Lung (tissue), 11 donors: ENCODE measurements at regions not wholly inside any gene's neighbourhood (a gene's known extent, or its start where the extent isn't known, plus 50 kb on each side); places are given as distances from the start of the nearest gene placed in this dataset.

Experiments used
- ATAC-seq: fragments of 200-7000 bp; cut with Tn5 transposase; one replicate; pipeline ENCODE4 v1.9.1; 2020; ENCODE audit warnings: moderate number of reproducible peaks; ENCODE audit not compliant: insufficient read depth, low FRiP score
- DNase-seq, 3 donors: peaks; one replicate each; pipeline ENCODE4 v3.0.0-alpha.2; 2013 to 2017
- H3K27ac ChIP-seq, 2 donors: one replicate each; pipeline ENCODE4 v1.5.1; 2013; ENCODE audit warnings: mild to moderate bottlenecking in 2 of 2, moderate library complexity in 2 of 2, control low read depth in 1 of 2, inconsistent platforms in 1 of 2, low read depth in 1 of 2, low read length in 1 of 2
- H3K27me3 ChIP-seq, 3 donors: one replicate each; pipeline ENCODE4 v1.5.1; 2013; ENCODE audit warnings: low read length in 2 of 3; ENCODE audit not compliant: control insufficient read depth in 3 of 3, insufficient read depth in 3 of 3
- H3K36me3 ChIP-seq, 4 donors: one replicate each; pipeline ENCODE4 v1.5.1; 2013; ENCODE audit warnings: low read length in 4 of 4, mild to moderate bottlenecking in 1 of 4, moderate library complexity in 1 of 4; ENCODE audit not compliant: control insufficient read depth in 4 of 4, insufficient read depth in 4 of 4
- H3K4me1 ChIP-seq, 5 donors: one replicate each; pipeline ENCODE4 v1.5.1; 2013; ENCODE audit warnings: low read length in 5 of 5, mild to moderate bottlenecking in 2 of 5, moderate library complexity in 1 of 5; ENCODE audit not compliant: control insufficient read depth in 5 of 5, insufficient read depth in 5 of 5
- H3K4me3 ChIP-seq: one replicate; pipeline ENCODE4 v1.5.1; 2013; ENCODE audit warnings: mild to moderate bottlenecking, control low read depth, moderate library complexity
- H3K9ac ChIP-seq, 2 donors: one replicate each; pipeline ENCODE4 v1.5.1; 2013; ENCODE audit warnings: low read length in 2 of 2, control low read depth in 1 of 2; ENCODE audit not compliant: insufficient read depth in 1 of 2
- H3K9me3 ChIP-seq, 4 donors: one replicate each; pipeline ENCODE4 v1.5.1; 2013; ENCODE audit warnings: low read length in 3 of 4, mild to moderate bottlenecking in 1 of 4, moderate library complexity in 1 of 4; ENCODE audit not compliant: control insufficient read depth in 4 of 4, insufficient read depth in 3 of 4
- WGBS, 2 donors: extraction: QIAGEN DNeasy Blood & Tissue Kit; methylation state at CpG; one replicate each; pipeline ENCODE4 v1.1.7; 2013; 5-methylcytosine and 5-hydroxymethylcytosine counted together
- TF ChIP-seq, protein P1 (sequence below): IDR thresholded peaks from 2 replicates; pipeline ENCODE4 v1.5.1; 2012; ENCODE audit warnings: mild to moderate bottlenecking; ENCODE audit errors: control extremely low read depth, extremely low read depth
- donor health status: control.
- donor health status: control.
- donor health status: Bipolar disorder and iron deficiency.
- donor health status: healthy.
- donor health status: DM: yes; HTN: yes; CAD: no.

DNA sequence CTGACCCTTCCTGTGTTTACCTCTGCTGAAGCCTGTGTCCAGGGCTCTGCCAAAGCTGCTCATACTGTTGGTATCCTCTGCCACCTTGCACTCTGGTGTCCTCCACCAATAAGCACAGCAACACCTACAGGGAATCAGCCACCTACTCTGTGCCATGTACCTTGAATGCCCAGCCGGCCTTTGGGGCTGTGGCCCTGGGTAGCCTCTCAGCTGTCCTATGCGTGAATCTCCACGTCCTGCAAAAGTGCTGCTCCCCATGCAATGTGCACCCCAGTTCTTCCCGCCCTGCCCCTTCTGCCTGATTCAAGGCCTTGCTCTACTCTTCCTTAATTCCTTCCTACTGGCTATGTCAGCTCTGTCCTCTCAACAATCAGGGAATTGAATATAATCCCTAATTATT lies 506.5 kb downstream of the ARHGEF28 start:
- WGBS, 2 donors: 98 to 100% methylated on average over 4 of the region's 4 CpGs
- Histone ChIP-seq H3K36me3 (no peaks in the 10 kb centered on the region), H3K9ac (no peak overlapping the region), H3K9me3 (peaks cover 0 to 2% (median 0%) of the 10 kb centered on the region in 4 donors), H3K27ac (no peak overlapping the region), H3K4me1 (peaks cover 0 to 11% (median 4%) of the 10 kb centered on the region in 5 donors), H3K27me3 (no peaks in the 10 kb centered on the region), H3K4me3 (no peak overlapping the region)
- ATAC-seq: no peak
- DNase-seq: no peak
- TF ChIP-seq, protein P1, sequence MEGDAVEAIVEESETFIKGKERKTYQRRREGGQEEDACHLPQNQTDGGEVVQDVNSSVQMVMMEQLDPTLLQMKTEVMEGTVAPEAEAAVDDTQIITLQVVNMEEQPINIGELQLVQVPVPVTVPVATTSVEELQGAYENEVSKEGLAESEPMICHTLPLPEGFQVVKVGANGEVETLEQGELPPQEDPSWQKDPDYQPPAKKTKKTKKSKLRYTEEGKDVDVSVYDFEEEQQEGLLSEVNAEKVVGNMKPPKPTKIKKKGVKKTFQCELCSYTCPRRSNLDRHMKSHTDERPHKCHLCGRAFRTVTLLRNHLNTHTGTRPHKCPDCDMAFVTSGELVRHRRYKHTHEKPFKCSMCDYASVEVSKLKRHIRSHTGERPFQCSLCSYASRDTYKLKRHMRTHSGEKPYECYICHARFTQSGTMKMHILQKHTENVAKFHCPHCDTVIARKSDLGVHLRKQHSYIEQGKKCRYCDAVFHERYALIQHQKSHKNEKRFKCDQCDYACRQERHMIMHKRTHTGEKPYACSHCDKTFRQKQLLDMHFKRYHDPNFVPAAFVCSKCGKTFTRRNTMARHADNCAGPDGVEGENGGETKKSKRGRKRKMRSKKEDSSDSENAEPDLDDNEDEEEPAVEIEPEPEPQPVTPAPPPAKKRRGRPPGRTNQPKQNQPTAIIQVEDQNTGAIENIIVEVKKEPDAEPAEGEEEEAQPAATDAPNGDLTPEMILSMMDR: no peak

DNA sequence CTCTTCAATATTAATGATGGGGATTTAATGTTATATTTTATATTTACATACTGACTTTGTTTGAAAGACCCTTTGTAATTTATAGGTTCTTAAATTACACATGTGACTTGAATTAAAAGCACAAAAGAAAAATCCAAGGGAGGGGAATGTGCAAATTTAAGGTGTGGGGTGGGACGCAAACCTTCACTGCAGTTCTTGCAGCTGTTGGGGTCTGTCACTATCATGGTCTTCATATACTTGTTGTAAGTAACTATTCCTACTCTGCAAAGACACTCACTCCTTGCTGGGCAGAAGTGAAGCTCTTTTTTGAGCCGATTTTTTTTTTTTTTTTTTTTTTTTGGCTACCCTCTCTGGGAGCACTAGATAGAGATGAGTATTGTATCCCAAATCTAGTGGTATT lies 505.3 kb downstream of the ARHGEF28 start:
- TF ChIP-seq, protein P1: no peak
- H3K27me3 ChIP-seq: no peaks in the 10 kb centered on the region
- WGBS, 2 donors: 88 to 94% methylated on average over 2 of the region's 2 CpGs

DNA sequence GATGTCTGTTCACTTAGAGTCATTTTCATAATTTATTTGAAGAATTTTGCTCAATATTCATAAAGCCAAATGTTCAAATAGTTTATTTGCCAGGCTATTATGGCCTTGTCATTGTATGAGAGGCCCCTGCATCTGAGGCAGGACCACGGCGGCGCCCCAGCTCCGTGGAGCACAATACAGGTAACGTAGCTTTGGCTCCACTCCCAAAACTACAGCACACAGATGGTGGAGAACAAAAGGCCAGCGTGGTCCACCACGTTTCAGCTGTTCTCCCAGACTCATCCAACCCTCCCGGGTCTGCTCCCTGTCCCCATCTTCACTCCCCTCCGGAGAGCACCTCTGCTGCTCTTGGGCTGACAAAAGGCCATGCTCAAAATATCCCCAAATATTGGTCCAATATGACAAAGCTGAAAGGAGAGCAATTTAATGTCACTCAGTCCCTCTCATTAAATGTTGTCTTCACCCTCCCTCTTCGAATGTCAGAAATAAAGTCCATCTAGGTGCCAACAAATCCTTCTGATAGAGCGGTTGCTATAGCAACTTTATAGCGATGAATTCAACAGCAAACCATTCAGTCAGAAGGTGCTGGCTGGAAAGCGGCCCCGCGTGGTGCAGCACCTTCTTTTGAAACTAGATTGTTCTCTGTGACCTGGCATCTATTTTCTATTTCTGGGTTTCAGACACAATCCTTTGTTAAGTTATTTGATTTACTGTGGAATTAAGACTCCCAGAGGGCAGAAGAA lies 504.3 kb downstream of the ARHGEF28 start:
- Histone ChIP-seq H3K27ac (no peak overlapping the region), H3K9ac (no peak overlapping the region), H3K9me3 (peaks cover 0 to 2% (median 0%) of the 10 kb centered on the region in 4 donors), H3K36me3 (no peaks in the 10 kb centered on the region), H3K4me1 (peaks cover 0 to 14% (median 6%) of the 10 kb centered on the region in 5 donors), H3K27me3 (no peaks in the 10 kb centered on the region), H3K4me3 (no peak overlapping the region)
- 93 to 95% methylated on average over 15 of the region's 15 CpGs for WGBS, 2 donors
- DNase-seq (no peak), ATAC-seq (no peak)
- TF ChIP-seq, protein P1: no peak

More for the DNA sequence above, 505.3 kb downstream of the ARHGEF28 start:
- DNase-seq (no peak), ATAC-seq (no peak)
- Histone ChIP-seq H3K4me3 (no peak overlapping the region), H3K36me3 (no peaks in the 10 kb centered on the region), H3K9me3 (peaks cover 0 to 2% (median 0%) of the 10 kb centered on the region in 4 donors), H3K9ac (no peak overlapping the region), H3K4me1 (peaks cover 0 to 14% (median 6%) of the 10 kb centered on the region in 5 donors), H3K27ac (no peak overlapping the region)
